SW 1271 (cell line): ENCODE measurements at regions not wholly inside any gene's neighbourhood (a gene's known extent, or its start where the extent isn't known, plus 50 kb on each side); places are given as distances from the start of the nearest gene placed in this dataset.

Experiments
- DNase-seq, 2 experiments: peaks; one replicate each; lab custom pipeline; 2025; lab: John Stamatoyannopoulos, UW

GRCh38 chr12:124517260-124518050 is 50.0 kb downstream of the NCOR2 start:
- peak in 1 of 2 experiments; percentile 38 for DNase-seq

GRCh38 chr12:124516850-124517249 is 50.6 kb downstream of the NCOR2 start:
- no peak for DNase-seq

GRCh38 chr12:124515981-124516380 is 51.4 kb downstream of the NCOR2 start:
- DNase-seq, result no peak

GRCh38 chr12:124514996-124515932 is 52.1 kb downstream of the NCOR2 start:
- DNase-seq, result no peak

GRCh38 chr12:124514145-124514995 is 53.0 kb downstream of the NCOR2 start:
- no peak for DNase-seq

GRCh38 chr12:124513297-124513867 is 54.0 kb downstream of the NCOR2 start:
- no peak for DNase-seq

GRCh38 chr12:124512667-124513296 is 54.6 kb downstream of the NCOR2 start:
- peak; percentile 64 to 87 for DNase-seq

- no peak for DNase-seq
Measured at GRCh38 chr12:124511259-124511985, 56.0 kb downstream of the NCOR2 start.

- DNase-seq, result no peak
Measured at GRCh38 chr12:124510301-124510970, 57.0 kb downstream of the NCOR2 start.

GRCh38 chr12:124509676-124510300 is 57.6 kb downstream of the NCOR2 start:
- peak; percentile 24 to 65 for DNase-seq

GRCh38 chr12:124509300-124509675 is 58.1 kb downstream of the NCOR2 start:
- DNase-seq, result no peak

GRCh38 chr12:124508381-124509079 is 58.9 kb downstream of the NCOR2 start:
- no peak for DNase-seq

- DNase-seq, result no peak
Measured at GRCh38 chr12:124507188-124508109, 60.0 kb downstream of the NCOR2 start.

- DNase-seq, result no peak
Measured at GRCh38 chr12:124506832-124507153, 60.6 kb downstream of the NCOR2 start.

- no peak for DNase-seq
Measured at GRCh38 chr12:124506145-124506831, 61.1 kb downstream of the NCOR2 start.

- DNase-seq, result no peak
Measured at GRCh38 chr12:124505001-124505818, 62.2 kb downstream of the NCOR2 start.
